K562 (cell line): ENCODE measurements at regions not wholly inside any gene's neighbourhood (a gene's known extent, or its start where the extent isn't known, plus 50 kb on each side); places are given as distances from the start of the nearest gene placed in this dataset.

Experiments
- ATAC-seq: fragments of 200-7000 bp; cut with Tn5 transposase; 3 replicates; pipeline ENCODE4 v1.9.1; 2020; ENCODE audit warnings: moderate library complexity
- BruUV-seq: library from RNA; stranded (reverse); fragments of 400-500 nt; replicated peaks from 2 replicates; lab custom pipeline; 2021; lab: Mats Ljungman, UMichigan
- CTCF ChIA-PET: fragments of 300-600 bp; formaldehyde crosslinking; extraction: SDS; loops from one replicate; lab custom pipeline; 2021; ENCODE audit warnings: low intra/inter-chr PET ratio; lab: Yijun Ruan, JAX
- POLR2A ChIA-PET: fragments of 300-600, 350-650 bp; sonication (Branson Sonifier 250); formaldehyde crosslinking; extraction: SDS; loops from one replicate; lab custom pipeline; 2021; ENCODE audit warnings: antibody characterized with exemption, inconsistent platforms; lab: Yijun Ruan, JAX
- DNase-seq, 4 experiments: peaks; one replicate each; pipeline versions ENCODE4 v3.0.0 to v3.0.0-alpha.2; 2011 to 2018; ENCODE audit warnings: low spot score in 3 of 4, mixed read lengths in 3 of 4; ENCODE audit errors: extremely low read depth in 1 of 4
- FAIRE-seq: peaks from 2 replicates; lab custom pipeline; 2011; peaks lifted over from hg19 to GRCh38; lab: Jason Lieb, UNC
- H2AFZ ChIP-seq: 2 replicates; pipeline ENCODE4 v1.6.0; 2011; ENCODE audit warnings: low read depth, low read length, control low read depth, inconsistent platforms
- H3K27ac ChIP-seq: fragments of 200-600 bp; 3 replicates; pipeline ENCODE4 v1.8.0; 2011; ENCODE audit warnings: low read depth, mild to moderate bottlenecking, control low read depth, inconsistent platforms, low read length, moderate library complexity, mixed read lengths; ENCODE audit errors: extremely low read depth
- H3K27me3 ChIP-seq, 2 experiments: fragments of 300-600 bp in 1 of 2; 2 replicates in 1 of 2; 3 replicates in 1 of 2; pipeline versions ENCODE4 v1.6.0 to v1.8.0; 2011; ENCODE audit warnings: inconsistent platforms in 2 of 2, low read length in 2 of 2, mild to moderate bottlenecking in 1 of 2, mixed read lengths in 1 of 2, moderate library complexity in 1 of 2; ENCODE audit not compliant: control insufficient read depth in 2 of 2, insufficient read depth in 2 of 2
- H3K36me3 ChIP-seq: fragments of 300-600 bp; 3 replicates; pipeline ENCODE4 v1.8.0; 2011; ENCODE audit warnings: mild to moderate bottlenecking, low read length, inconsistent platforms; ENCODE audit not compliant: control insufficient read depth, insufficient read depth
- H3K4me1 ChIP-seq, 2 experiments: fragments of 200-600 bp in 1 of 2; replicated peaks in 1 of 2; 2 replicates in 1 of 2; 3 replicates in 1 of 2; pipeline versions ENCODE4 v1.5.1 to v1.8.0; 2011; ENCODE audit warnings: inconsistent platforms in 2 of 2, low read length in 2 of 2, mild to moderate bottlenecking in 1 of 2, mixed read lengths in 1 of 2, moderate library complexity in 1 of 2; ENCODE audit not compliant: control insufficient read depth in 2 of 2, insufficient read depth in 2 of 2
- H3K4me2 ChIP-seq: 2 replicates; pipeline ENCODE4 v1.6.1; 2011; ENCODE audit warnings: low read length, control low read depth, inconsistent platforms, mixed read lengths; ENCODE audit not compliant: insufficient read depth
- H3K4me3 ChIP-seq: fragments of 200-600 bp; sonication (generic), shearing (Covaris generic); 2 replicates; pipeline ENCODE4 v1.5.1; 2016; ENCODE audit warnings: control low read depth, inconsistent platforms
- H3K79me2 ChIP-seq: fragments of 200-600 bp; 3 replicates; pipeline ENCODE4 v1.8.0; 2011; ENCODE audit warnings: low read length, inconsistent platforms; ENCODE audit not compliant: control insufficient read depth, insufficient read depth
- H3K9ac ChIP-seq, 2 experiments: 2 replicates each; pipeline versions ENCODE4 v1.6.0 to v1.6.1; 2011; ENCODE audit warnings: low read depth in 2 of 2, low read length in 2 of 2, control low read depth in 1 of 2, inconsistent platforms in 1 of 2, mild to moderate bottlenecking in 1 of 2, mixed read lengths in 1 of 2; ENCODE audit not compliant: insufficient read depth in 1 of 2
- H3K9me1 ChIP-seq: one replicate; pipeline ENCODE4 v1.6.0; 2011; ENCODE audit warnings: inconsistent platforms, mild to moderate bottlenecking, low read length, moderate library complexity; ENCODE audit not compliant: control insufficient read depth, insufficient read depth
- H3K9me3 ChIP-seq: replicated peaks from 2 replicates; pipeline ENCODE4 v1.5.1; 2011; ENCODE audit warnings: low read depth, low read length, inconsistent platforms; ENCODE audit not compliant: control insufficient read depth, insufficient read depth
- H4K20me1 ChIP-seq: replicated peaks from 2 replicates; pipeline ENCODE4 v1.6.1; 2011; ENCODE audit warnings: low read length, inconsistent platforms, mixed read lengths; ENCODE audit not compliant: control insufficient read depth, insufficient read depth
- NBN ChIP-seq: fragments of 450-650 bp; IDR thresholded peaks from 2 replicates; pipeline ENCODE4 v1.6.1; 2016; ENCODE audit warnings: low read depth, mild to moderate bottlenecking
- NFRKB ChIP-seq: fragments of 450-650 bp; IDR thresholded peaks from 2 replicates; pipeline ENCODE4 v1.6.1; 2016; ENCODE audit warnings: low read depth
- PHF21A ChIP-seq: fragments of 450-650 bp; IDR thresholded peaks from 2 replicates; pipeline ENCODE4 v1.6.1; 2017; ENCODE audit warnings: low read depth, borderline replicate concordance
- ZNF398 ChIP-seq: fragments of 250-450 bp; sonication (Bioruptor Pico); IDR thresholded peaks from 2 replicates; pipeline ENCODE4 v1.8.0; 2021; ENCODE audit warnings: moderate library complexity, mild to moderate bottlenecking, inconsistent platforms
- ZNF512 ChIP-seq: IDR thresholded peaks from 2 replicates; pipeline ENCODE4 v1.6.1; 2016; ENCODE audit warnings: missing genetic modification characterization, missing compliant biosample characterization
- in situ Hi-C: fragments of 300-500 bp; cut with MboI; formaldehyde crosslinking; loops from 4 replicates; pipeline ENCODE4 v1.15.0; 2018; ENCODE audit warnings: inconsistent platforms, mixed read lengths
- intact Hi-C: fragments of 100-400 bp; cut with micrococcal nuclease; formaldehyde crosslinking; loops from 2 replicates; pipeline ENCODE4 v1.14.2; 2022

- H3K4me3 ChIP-seq = no peak overlapping the region
- H3K27me3 ChIP-seq = no peaks in the 10 kb centered on the region
- no peak for FAIRE-seq
- H3K9ac ChIP-seq = no peak overlapping the region
- BruUV-seq = no TSS peak
- no peaks in the 10 kb centered on the region for H3K4me1 ChIP-seq
- POLR2A ChIA-PET = no interaction called here
- DNase-seq = no peak
- no peaks in the 10 kb centered on the region for H3K9me3 ChIP-seq
- H3K4me2 ChIP-seq = no peak overlapping the region
- H3K79me2 ChIP-seq = no peaks in the 10 kb centered on the region
- ATAC-seq = no peak
- H3K27ac ChIP-seq = no peak overlapping the region
- CTCF ChIA-PET = no interaction called here
- no peaks in the 10 kb centered on the region for H4K20me1 ChIP-seq
- no peaks in the 10 kb centered on the region for H3K36me3 ChIP-seq
- intact Hi-C loops = no loop called here
- no peaks in the 10 kb centered on the region for H3K9me1 ChIP-seq
- no peak overlapping the region for H2AFZ ChIP-seq
- 0 out of 2 replicates have a peak, but pooled peaks have one; percentile 34 for TF ChIP-seq ZNF512 (tag)
- TF ChIP-seq PHF21A = no peak
- no peak for TF ChIP-seq NBN
- TF ChIP-seq NFRKB = no peak
- TF ChIP-seq ZNF398 = no peak
- in situ Hi-C loops = no loop called here
These were observed 796.8 kb downstream of the ARAP2 start for GRCh38 chr4:35447474-35447873.
